H9 (cell line): ENCODE measurements at regions not wholly inside any gene's neighbourhood (a gene's known extent, or its start where the extent isn't known, plus 50 kb on each side); places are given as distances from the start of the nearest gene placed in this dataset.
"Not testable (repeated sequence)": the region's sequence is repeated elsewhere in the genome, so short reads cannot be mapped to it uniquely, and the experiment has no call there.

ENCODE experiments used
- DNase-seq: peaks from one replicate; pipeline ENCODE4 v3.0.0-alpha.2; 2017
- H2AFZ ChIP-seq: one replicate; pipeline ENCODE4 v1.6.1; 2013; ENCODE audit warnings: mild to moderate bottlenecking, low read length, control low read depth, moderate library complexity
- H2AK5ac ChIP-seq: 2 replicates; pipeline ENCODE4 v1.6.1; 2013; ENCODE audit warnings: low read length, control low read depth, mixed read lengths; ENCODE audit not compliant: insufficient read length
- H2BK120ac ChIP-seq: one replicate; pipeline ENCODE4 v1.6.1; 2013; ENCODE audit warnings: low read depth, mild to moderate bottlenecking, low read length, control low read depth, inconsistent platforms; ENCODE audit not compliant: poor library complexity, severe bottlenecking
- H2BK12ac ChIP-seq: 2 replicates; pipeline ENCODE4 v1.6.1; 2013; ENCODE audit warnings: low read length, control low read depth, mixed read lengths, low read depth; ENCODE audit not compliant: insufficient read length
- H2BK15ac ChIP-seq: 2 replicates; pipeline ENCODE4 v1.6.1; 2013; ENCODE audit warnings: low read depth, low read length, control low read depth
- H2BK20ac ChIP-seq: one replicate; pipeline ENCODE4 v1.6.1; 2013; ENCODE audit warnings: low read depth, mild to moderate bottlenecking, low read length, control low read depth, inconsistent platforms; ENCODE audit not compliant: poor library complexity, severe bottlenecking
- H2BK5ac ChIP-seq: 2 replicates; pipeline ENCODE4 v1.6.1; 2013; ENCODE audit warnings: low read length, control low read depth, mixed read lengths; ENCODE audit not compliant: insufficient read length
- H3K14ac ChIP-seq: 2 replicates; pipeline ENCODE4 v1.6.1; 2013; ENCODE audit warnings: low read length, control low read depth; ENCODE audit not compliant: insufficient read depth
- H3K18ac ChIP-seq: 2 replicates; pipeline ENCODE4 v1.6.1; 2013; ENCODE audit warnings: low read depth, mild to moderate bottlenecking, mixed read lengths, low read length, control low read depth; ENCODE audit not compliant: insufficient read length
- H3K23ac ChIP-seq: 2 replicates; pipeline ENCODE4 v1.6.1; 2013; ENCODE audit warnings: low read length, control low read depth, mixed read lengths, low read depth; ENCODE audit not compliant: insufficient read length
- H3K23me2 ChIP-seq: 2 replicates; pipeline ENCODE4 v1.6.1; 2013; ENCODE audit warnings: low read depth, mild to moderate bottlenecking, mixed read lengths, low read length, control low read depth; ENCODE audit not compliant: insufficient read length, poor library complexity, severe bottlenecking
- H3K27ac ChIP-seq: 2 replicates; pipeline ENCODE4 v1.5.1; 2013; ENCODE audit warnings: low read length, control low read depth, mixed read lengths, low read depth; ENCODE audit not compliant: insufficient read length
- H3K27me3 ChIP-seq: 2 replicates; pipeline ENCODE4 v1.6.1; 2013; ENCODE audit warnings: low read length, control low read depth, inconsistent platforms; ENCODE audit not compliant: insufficient read depth
- H3K4ac ChIP-seq: 2 replicates; pipeline ENCODE4 v1.6.1; 2013; ENCODE audit warnings: low read depth, mild to moderate bottlenecking, control low read depth, inconsistent platforms, low read length, moderate library complexity
- H3K4me1 ChIP-seq: 2 replicates; pipeline ENCODE4 v1.6.1; 2013; ENCODE audit warnings: low read length, control low read depth, inconsistent platforms; ENCODE audit not compliant: insufficient read depth
- H3K4me2 ChIP-seq: 2 replicates; pipeline ENCODE4 v1.6.1; 2013; ENCODE audit warnings: low read length, control low read depth, mixed read lengths; ENCODE audit not compliant: insufficient read length, insufficient read depth
- H3K56ac ChIP-seq: 2 replicates; pipeline ENCODE4 v1.6.1; 2013; ENCODE audit warnings: low read depth, mild to moderate bottlenecking, mixed read lengths, low read length, control low read depth; ENCODE audit not compliant: insufficient read length
- H3K79me1 ChIP-seq: 2 replicates; pipeline ENCODE4 v1.6.1; 2013; ENCODE audit warnings: low read depth, mild to moderate bottlenecking, moderate library complexity, low read length, control low read depth, inconsistent platforms; ENCODE audit not compliant: insufficient read depth, poor library complexity, severe bottlenecking
- H3K79me2 ChIP-seq: 2 replicates; pipeline ENCODE4 v1.6.1; 2013; ENCODE audit warnings: low read length, control low read depth, inconsistent platforms; ENCODE audit not compliant: insufficient read depth
- H3K9ac ChIP-seq: 2 replicates; pipeline ENCODE4 v1.6.1; 2013; ENCODE audit warnings: low read length, control low read depth, mixed read lengths; ENCODE audit not compliant: insufficient read length; ENCODE audit errors: extremely low read depth
- H3K9me3 ChIP-seq: one replicate; pipeline ENCODE4 v1.6.1; 2013; ENCODE audit warnings: low read depth, low read length, inconsistent platforms; ENCODE audit not compliant: control insufficient read depth
- H3T11ph ChIP-seq: one replicate; pipeline ENCODE4 v1.6.1; 2013; ENCODE audit warnings: mild to moderate bottlenecking, low read length, control low read depth, inconsistent platforms
- H4K20me1 ChIP-seq: one replicate; pipeline ENCODE4 v1.6.1; 2013; ENCODE audit not compliant: control insufficient read depth, insufficient read length, insufficient read depth
- H4K5ac ChIP-seq: 2 replicates; pipeline ENCODE4 v1.6.1; 2013; ENCODE audit warnings: low read depth, mild to moderate bottlenecking, mixed read lengths, low read length, control low read depth; ENCODE audit not compliant: insufficient read length
- H4K8ac ChIP-seq: replicated peaks from 2 replicates; pipeline ENCODE4 v1.6.1; 2013; ENCODE audit warnings: low read length, control low read depth, mixed read lengths, low read depth; ENCODE audit not compliant: insufficient read length
- H4K91ac ChIP-seq: 2 replicates; pipeline ENCODE4 v1.6.1; 2013; ENCODE audit warnings: low read depth, mild to moderate bottlenecking, moderate library complexity, mixed read lengths, low read length, control low read depth; ENCODE audit not compliant: insufficient read length
- H3K27ac Mint-ChIP-seq, 3 experiments: 2 replicates in 2 of 3; 3 replicates in 1 of 3; pipeline ENCODE4 v1.8.0; 2020 to 2021; ENCODE audit warnings: mixed read lengths in 3 of 3, mild to moderate bottlenecking in 1 of 3, moderate library complexity in 1 of 3
- H3K27me3 Mint-ChIP-seq: 2 replicates; pipeline ENCODE4 v1.8.0; 2021; ENCODE audit warnings: low read depth, mild to moderate bottlenecking, moderate library complexity, mixed read lengths
- H3K36me3 Mint-ChIP-seq, 3 experiments: 2 replicates in 2 of 3; 3 replicates in 1 of 3; pipeline ENCODE4 v1.8.0; 2020 to 2021; ENCODE audit warnings: low read depth in 3 of 3, mixed read lengths in 3 of 3; ENCODE audit not compliant: insufficient read depth in 1 of 3
- H3K4me1 Mint-ChIP-seq, 2 experiments: 2 replicates each; pipeline ENCODE4 v1.8.0; 2020; ENCODE audit warnings: mixed read lengths in 2 of 2
- H3K4me3 Mint-ChIP-seq, 2 experiments: 2 replicates in 1 of 2; 3 replicates in 1 of 2; pipeline ENCODE4 v1.8.0; 2020 to 2021; ENCODE audit warnings: mild to moderate bottlenecking in 2 of 2, mixed read lengths in 2 of 2, moderate library complexity in 1 of 2
- H3K9me3 Mint-ChIP-seq, 2 experiments: 2 replicates in 1 of 2; 3 replicates in 1 of 2; pipeline ENCODE4 v1.8.0; 2020; ENCODE audit warnings: mild to moderate bottlenecking in 2 of 2, mixed read lengths in 2 of 2, moderate library complexity in 1 of 2
- WGBS: extraction: QIAGEN DNeasy Blood & Tissue Kit; methylation state at CpG from one replicate; pipeline ENCODE4 v1.1.7; 2013; ENCODE audit warnings: missing lambda C conversion rate, low lambda C conversion rate, mixed read lengths; ENCODE audit not compliant: insufficient read length; ENCODE audit errors: extremely low coverage; 5-methylcytosine and 5-hydroxymethylcytosine counted together
- TF ChIP-seq, protein P1 (sequence below): fragments of 200-600 bp; sonication (generic); conservative IDR thresholded peaks from 3 replicates; pipeline ENCODE4 v1.8.0; 2021; ENCODE audit warnings: antibody characterized with exemption, mild to moderate bottlenecking

DNA sequence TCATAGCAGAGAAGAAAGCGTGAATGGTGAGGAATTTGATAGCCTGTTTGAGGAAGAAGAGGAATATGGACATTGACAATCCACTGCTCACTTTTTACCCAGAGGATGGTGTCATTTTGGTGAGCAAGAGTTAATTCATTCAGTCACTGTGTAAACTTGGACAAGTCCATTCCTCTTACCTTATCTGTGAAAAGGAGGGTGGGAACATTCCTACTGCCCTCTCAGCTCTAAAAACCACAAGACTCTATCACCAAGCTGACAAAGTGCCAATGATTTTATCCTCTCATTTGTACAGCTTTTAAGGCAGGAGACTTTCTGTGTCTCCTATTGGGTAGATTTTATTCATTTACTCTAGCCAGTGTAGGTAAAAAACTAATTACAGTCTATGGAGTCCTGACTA lies 103.8 kb downstream of the LUZP4 start:
- no peak overlapping the region for H2AK5ac ChIP-seq
- no peak overlapping the region for H4K8ac ChIP-seq
- H3K56ac ChIP-seq = no peak overlapping the region
- no peaks in the 10 kb centered on the region for H3K9me3 ChIP-seq
- H3K23me2 ChIP-seq = no peaks in the 10 kb centered on the region
- H3K36me3 Mint-ChIP-seq = no peaks in the 10 kb centered on the region
- H3K23ac ChIP-seq = no peak overlapping the region
- no peak overlapping the region for H3K14ac ChIP-seq
- peaks cover 3% of the 10 kb centered on the region; the same call in 1 of the 2 replicates for H3K27me3 Mint-ChIP-seq
- no peaks in the 10 kb centered on the region; a peak in 1 of 5 replicates for H3K9me3 Mint-ChIP-seq
- H3K4me3 Mint-ChIP-seq = no peak overlapping the region
- no peak overlapping the region for H3K4me2 ChIP-seq
- H3K9ac ChIP-seq = no peak overlapping the region
- H2BK20ac ChIP-seq = no peak overlapping the region
- no peak overlapping the region for H3K4ac ChIP-seq
- H3K4me1 Mint-ChIP-seq = peaks cover 16 to 18% of the 10 kb centered on the region in 2 experiments
- H3K18ac ChIP-seq = no peak overlapping the region
- H4K5ac ChIP-seq = no peak overlapping the region
- H3K27me3 ChIP-seq = no peaks in the 10 kb centered on the region
- peaks cover 2% of the 10 kb centered on the region; the same call in 1 of the 2 replicates for H3K4me1 ChIP-seq
- no peak overlapping the region for H2AFZ ChIP-seq
- H3T11ph ChIP-seq = no peak overlapping the region
- H4K20me1 ChIP-seq = no peaks in the 10 kb centered on the region
- H3K27ac ChIP-seq = no peak overlapping the region
- no peak overlapping the region for H3K27ac Mint-ChIP-seq
- no peak overlapping the region for H4K91ac ChIP-seq
- no peak overlapping the region for H2BK12ac ChIP-seq
- no peak overlapping the region for H2BK15ac ChIP-seq
- no peaks in the 10 kb centered on the region for H3K79me2 ChIP-seq
- H3K79me1 ChIP-seq = no peaks in the 10 kb centered on the region
- TF ChIP-seq, protein P1, sequence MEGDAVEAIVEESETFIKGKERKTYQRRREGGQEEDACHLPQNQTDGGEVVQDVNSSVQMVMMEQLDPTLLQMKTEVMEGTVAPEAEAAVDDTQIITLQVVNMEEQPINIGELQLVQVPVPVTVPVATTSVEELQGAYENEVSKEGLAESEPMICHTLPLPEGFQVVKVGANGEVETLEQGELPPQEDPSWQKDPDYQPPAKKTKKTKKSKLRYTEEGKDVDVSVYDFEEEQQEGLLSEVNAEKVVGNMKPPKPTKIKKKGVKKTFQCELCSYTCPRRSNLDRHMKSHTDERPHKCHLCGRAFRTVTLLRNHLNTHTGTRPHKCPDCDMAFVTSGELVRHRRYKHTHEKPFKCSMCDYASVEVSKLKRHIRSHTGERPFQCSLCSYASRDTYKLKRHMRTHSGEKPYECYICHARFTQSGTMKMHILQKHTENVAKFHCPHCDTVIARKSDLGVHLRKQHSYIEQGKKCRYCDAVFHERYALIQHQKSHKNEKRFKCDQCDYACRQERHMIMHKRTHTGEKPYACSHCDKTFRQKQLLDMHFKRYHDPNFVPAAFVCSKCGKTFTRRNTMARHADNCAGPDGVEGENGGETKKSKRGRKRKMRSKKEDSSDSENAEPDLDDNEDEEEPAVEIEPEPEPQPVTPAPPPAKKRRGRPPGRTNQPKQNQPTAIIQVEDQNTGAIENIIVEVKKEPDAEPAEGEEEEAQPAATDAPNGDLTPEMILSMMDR = no peak
- H2BK5ac ChIP-seq = no peak overlapping the region
- no CpG with 5 or more reads among the region's 1 CpG for WGBS
- H2BK120ac ChIP-seq = no peak overlapping the region
- no peak for DNase-seq

GRCh38 chrX:115394806-115395205 lies 105.3 kb downstream of the LUZP4 start:
- H3K9me3 Mint-ChIP-seq, H2BK120ac ChIP-seq, H3K27me3 ChIP-seq, H3K36me3 Mint-ChIP-seq, H2BK20ac ChIP-seq, H3K14ac ChIP-seq, H3K23me2 ChIP-seq, H3K4ac ChIP-seq, H3K23ac ChIP-seq, H3K27me3 Mint-ChIP-seq, H3K4me1 ChIP-seq, H3K56ac ChIP-seq, H3K27ac Mint-ChIP-seq, H2BK5ac ChIP-seq, H3K18ac ChIP-seq, H3T11ph ChIP-seq, H3K4me2 ChIP-seq, H4K5ac ChIP-seq, H3K27ac ChIP-seq, H2BK12ac ChIP-seq, H4K8ac ChIP-seq, H3K79me2 ChIP-seq, H3K9ac ChIP-seq, H4K91ac ChIP-seq, H2AFZ ChIP-seq, H2BK15ac ChIP-seq, DNase-seq, H2AK5ac ChIP-seq, H3K9me3 ChIP-seq, H4K20me1 ChIP-seq, H3K79me1 ChIP-seq, H3K4me3 Mint-ChIP-seq: not testable (repeated sequence)
- peaks cover 21 to 25% of the 10 kb centered on the region in 2 experiments for H3K4me1 Mint-ChIP-seq
- WGBS = no CpG with 5 or more reads among the region's 4 CpGs
